GM23338 (cell line): ENCODE measurements at regions not wholly inside any gene's neighbourhood (a gene's known extent, or its start where the extent isn't known, plus 50 kb on each side); places are given as distances from the start of the nearest gene placed in this dataset.

Source experiments
- ATAC-seq: fragments of 200-7000 bp; cut with Tn5 transposase; 3 replicates; pipeline ENCODE4 v1.9.1; 2020
- DNase-seq: peaks from one replicate; pipeline ENCODE4 v3.0.0-alpha.2; 2015; ENCODE audit warnings: low spot score
- H2AFZ ChIP-seq: fragments of 200-600 bp; sonication (generic); 2 replicates; pipeline ENCODE4 v1.8.0; 2016; ENCODE audit warnings: antibody characterized with exemption, mild to moderate bottlenecking, moderate library complexity
- H3F3A ChIP-seq: fragments of 200-600 bp; sonication (generic); replicated peaks from 2 replicates; pipeline ENCODE4 v1.8.0; 2017; ENCODE audit warnings: antibody characterized with exemption, mixed run types, low read depth
- H3K27ac ChIP-seq: fragments of 200-600 bp; sonication (generic); 2 replicates; pipeline ENCODE4 v1.6.1; 2016; ENCODE audit warnings: low read depth
- H3K27me3 ChIP-seq: fragments of 200-600 bp; sonication (generic); 2 replicates; pipeline ENCODE4 v1.8.0; 2016; ENCODE audit warnings: mild to moderate bottlenecking, mixed run types, moderate library complexity; ENCODE audit not compliant: insufficient read depth
- H3K36me3 ChIP-seq: fragments of 200-600 bp; sonication (generic); 2 replicates; pipeline ENCODE4 v1.8.0; 2016; ENCODE audit warnings: mild to moderate bottlenecking; ENCODE audit not compliant: insufficient read depth
- H3K4me1 ChIP-seq: fragments of 200-600 bp; sonication (generic); 2 replicates; pipeline ENCODE4 v1.8.0; 2016; ENCODE audit warnings: mild to moderate bottlenecking, moderate library complexity; ENCODE audit not compliant: insufficient read depth
- H3K4me2 ChIP-seq: fragments of 200-600 bp; sonication (generic); 2 replicates; pipeline ENCODE4 v1.7.1; 2017; ENCODE audit warnings: mixed run types
- H3K4me3 ChIP-seq: fragments of 200-600 bp; sonication (generic); 2 replicates; pipeline ENCODE4 v1.6.1; 2016; ENCODE audit warnings: mixed run types
- H3K79me2 ChIP-seq: fragments of 200-600 bp; sonication (generic); replicated peaks from 2 replicates; pipeline ENCODE4 v1.8.0; 2017; ENCODE audit warnings: mild to moderate bottlenecking; ENCODE audit not compliant: insufficient read depth
- H3K9me2 ChIP-seq: fragments of 200-600 bp; sonication (generic); 2 replicates; pipeline ENCODE4 v1.8.0; 2017; ENCODE audit not compliant: insufficient read depth
- H4K20me1 ChIP-seq: fragments of 200-600 bp; sonication (generic); replicated peaks from 2 replicates; pipeline ENCODE4 v1.8.0; 2017; ENCODE audit warnings: mild to moderate bottlenecking; ENCODE audit not compliant: insufficient read depth
- H3K27ac Mint-ChIP-seq: 2 replicates; pipeline ENCODE4 v1.8.0; 2020; ENCODE audit warnings: inconsistent platforms, mild to moderate bottlenecking, moderate library complexity, mixed read lengths
- H3K27me3 Mint-ChIP-seq: 3 replicates; pipeline ENCODE4 v1.8.0; 2022; ENCODE audit warnings: low read depth, mild to moderate bottlenecking, moderate library complexity, mixed read lengths, inconsistent platforms; ENCODE audit not compliant: insufficient read depth, poor library complexity
- H3K36me3 Mint-ChIP-seq: 3 replicates; pipeline ENCODE4 v1.8.0; 2021; ENCODE audit warnings: low read depth, mild to moderate bottlenecking, inconsistent platforms, moderate library complexity, mixed read lengths
- H3K4me1 Mint-ChIP-seq: 3 replicates; pipeline ENCODE4 v1.8.0; 2020; ENCODE audit warnings: mild to moderate bottlenecking, inconsistent platforms, mixed read lengths
- H3K4me3 Mint-ChIP-seq: 3 replicates; pipeline ENCODE4 v1.8.0; 2021; ENCODE audit warnings: moderate library complexity, mild to moderate bottlenecking, inconsistent platforms, mixed read lengths
- H3K9me3 Mint-ChIP-seq: 3 replicates; pipeline ENCODE4 v1.8.0; 2020; ENCODE audit warnings: moderate library complexity, mild to moderate bottlenecking, inconsistent platforms, mixed read lengths
- CREB1 ChIP-seq: fragments of 250-450 bp; sonication (Bioruptor Pico); IDR thresholded peaks from 2 replicates; pipeline ENCODE4 v1.5.0; 2020; ENCODE audit warnings: low read depth, mild to moderate bottlenecking, moderate library complexity
- JUNB ChIP-seq: IDR thresholded peaks from one replicate; pipeline ENCODE4 v1.6.1; 2016; ENCODE audit warnings: antibody characterized with exemption; ENCODE audit not compliant: unreplicated experiment
- POLR2AphosphoS5 ChIP-seq: IDR thresholded peaks from 2 replicates; pipeline ENCODE4 v1.6.1; 2016; ENCODE audit warnings: antibody characterized with exemption, low read depth
- STAT1 ChIP-seq: IDR thresholded peaks from one replicate; pipeline ENCODE4 v1.6.1; 2016; ENCODE audit warnings: antibody characterized with exemption; ENCODE audit not compliant: unreplicated experiment
- TF ChIP-seq, protein P1 (sequence below): IDR thresholded peaks from one replicate; pipeline ENCODE4 v1.6.1; 2018; ENCODE audit warnings: antibody characterized with exemption; ENCODE audit not compliant: unreplicated experiment
- TF ChIP-seq, protein P2 (sequence below): fragments of 250-450 bp; sonication (Bioruptor Pico); IDR thresholded peaks from 2 replicates; pipeline ENCODE4 v1.5.0; 2020; ENCODE audit warnings: mild to moderate bottlenecking, moderate library complexity
- TF ChIP-seq, protein P3 (sequence below), 2 experiments: fragments of 200-600 bp in 1 of 2; sonication (generic) in 1 of 2; conservative IDR thresholded peaks; 2 replicates each; pipeline versions ENCODE4 v1.5.1 to v1.6.1; 2016 to 2017; ENCODE audit warnings: antibody characterized with exemption in 2 of 2, low read depth in 2 of 2, mild to moderate bottlenecking in 2 of 2, moderate library complexity in 1 of 2

DNA sequence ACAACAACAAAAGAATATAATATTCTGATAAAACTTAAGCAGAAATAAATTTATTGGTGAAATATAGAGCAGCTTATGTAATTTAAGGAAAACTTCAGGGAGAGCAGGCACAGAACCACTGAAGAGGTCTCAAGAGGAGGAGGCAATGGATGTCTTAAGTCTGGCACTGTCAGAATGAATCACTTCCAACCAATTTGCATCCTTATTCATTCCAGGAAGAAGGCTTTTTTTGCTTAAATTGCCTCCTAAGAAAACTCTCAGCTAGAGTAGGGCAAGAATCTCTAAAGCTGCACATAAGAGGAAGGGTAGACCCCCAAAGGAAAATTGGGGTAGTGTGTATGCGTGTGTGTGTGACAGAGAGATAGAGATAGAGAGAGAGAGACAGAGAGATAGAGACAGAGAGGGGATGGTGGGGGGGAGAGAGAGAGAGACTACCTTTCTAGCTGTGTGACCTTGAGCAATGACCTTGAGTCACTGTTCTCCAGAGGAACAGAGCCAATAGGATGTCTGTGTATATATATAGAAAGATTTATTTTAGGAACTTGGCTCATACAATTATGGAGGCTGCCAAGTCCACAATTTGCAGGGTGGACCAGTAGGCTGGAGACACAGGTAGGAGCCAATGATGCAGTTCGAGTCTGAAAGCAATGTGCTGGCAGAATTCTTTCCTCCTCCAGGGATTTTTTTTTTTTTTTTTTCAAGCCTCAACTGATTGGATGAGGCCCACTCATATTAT is 96.4 kb upstream of the LINC00305 start:
- Histone ChIP-seq H3K27me3 (no peaks in the 10 kb centered on the region), H3K4me1 (no peaks in the 10 kb centered on the region), H3K4me2 (no peak overlapping the region), H3K9me2 (peaks cover 6% of the 10 kb centered on the region; the same call in 1 of the 2 replicates), H4K20me1 (no peaks in the 10 kb centered on the region), H3K4me3 (no peak overlapping the region), H3K79me2 (no peaks in the 10 kb centered on the region), H2AFZ (peak overlapping the region; percentile 45; the same call in 1 of the 2 replicates), H3K36me3 (no peaks in the 10 kb centered on the region), H3F3A (no peaks in the 10 kb centered on the region), H3K27ac (no peak overlapping the region)
- DNase-seq (no peak), ATAC-seq (no peak)
- TF ChIP-seq, protein P1, sequence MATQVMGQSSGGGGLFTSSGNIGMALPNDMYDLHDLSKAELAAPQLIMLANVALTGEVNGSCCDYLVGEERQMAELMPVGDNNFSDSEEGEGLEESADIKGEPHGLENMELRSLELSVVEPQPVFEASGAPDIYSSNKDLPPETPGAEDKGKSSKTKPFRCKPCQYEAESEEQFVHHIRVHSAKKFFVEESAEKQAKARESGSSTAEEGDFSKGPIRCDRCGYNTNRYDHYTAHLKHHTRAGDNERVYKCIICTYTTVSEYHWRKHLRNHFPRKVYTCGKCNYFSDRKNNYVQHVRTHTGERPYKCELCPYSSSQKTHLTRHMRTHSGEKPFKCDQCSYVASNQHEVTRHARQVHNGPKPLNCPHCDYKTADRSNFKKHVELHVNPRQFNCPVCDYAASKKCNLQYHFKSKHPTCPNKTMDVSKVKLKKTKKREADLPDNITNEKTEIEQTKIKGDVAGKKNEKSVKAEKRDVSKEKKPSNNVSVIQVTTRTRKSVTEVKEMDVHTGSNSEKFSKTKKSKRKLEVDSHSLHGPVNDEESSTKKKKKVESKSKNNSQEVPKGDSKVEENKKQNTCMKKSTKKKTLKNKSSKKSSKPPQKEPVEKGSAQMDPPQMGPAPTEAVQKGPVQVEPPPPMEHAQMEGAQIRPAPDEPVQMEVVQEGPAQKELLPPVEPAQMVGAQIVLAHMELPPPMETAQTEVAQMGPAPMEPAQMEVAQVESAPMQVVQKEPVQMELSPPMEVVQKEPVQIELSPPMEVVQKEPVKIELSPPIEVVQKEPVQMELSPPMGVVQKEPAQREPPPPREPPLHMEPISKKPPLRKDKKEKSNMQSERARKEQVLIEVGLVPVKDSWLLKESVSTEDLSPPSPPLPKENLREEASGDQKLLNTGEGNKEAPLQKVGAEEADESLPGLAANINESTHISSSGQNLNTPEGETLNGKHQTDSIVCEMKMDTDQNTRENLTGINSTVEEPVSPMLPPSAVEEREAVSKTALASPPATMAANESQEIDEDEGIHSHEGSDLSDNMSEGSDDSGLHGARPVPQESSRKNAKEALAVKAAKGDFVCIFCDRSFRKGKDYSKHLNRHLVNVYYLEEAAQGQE: no peak
- TF ChIP-seq STAT1 (no peak), JUNB (no peak), POLR2AphosphoS5 (no peak), CREB1 (CRISPR knock-in tag) (no peak)
- TF ChIP-seq, protein P2, sequence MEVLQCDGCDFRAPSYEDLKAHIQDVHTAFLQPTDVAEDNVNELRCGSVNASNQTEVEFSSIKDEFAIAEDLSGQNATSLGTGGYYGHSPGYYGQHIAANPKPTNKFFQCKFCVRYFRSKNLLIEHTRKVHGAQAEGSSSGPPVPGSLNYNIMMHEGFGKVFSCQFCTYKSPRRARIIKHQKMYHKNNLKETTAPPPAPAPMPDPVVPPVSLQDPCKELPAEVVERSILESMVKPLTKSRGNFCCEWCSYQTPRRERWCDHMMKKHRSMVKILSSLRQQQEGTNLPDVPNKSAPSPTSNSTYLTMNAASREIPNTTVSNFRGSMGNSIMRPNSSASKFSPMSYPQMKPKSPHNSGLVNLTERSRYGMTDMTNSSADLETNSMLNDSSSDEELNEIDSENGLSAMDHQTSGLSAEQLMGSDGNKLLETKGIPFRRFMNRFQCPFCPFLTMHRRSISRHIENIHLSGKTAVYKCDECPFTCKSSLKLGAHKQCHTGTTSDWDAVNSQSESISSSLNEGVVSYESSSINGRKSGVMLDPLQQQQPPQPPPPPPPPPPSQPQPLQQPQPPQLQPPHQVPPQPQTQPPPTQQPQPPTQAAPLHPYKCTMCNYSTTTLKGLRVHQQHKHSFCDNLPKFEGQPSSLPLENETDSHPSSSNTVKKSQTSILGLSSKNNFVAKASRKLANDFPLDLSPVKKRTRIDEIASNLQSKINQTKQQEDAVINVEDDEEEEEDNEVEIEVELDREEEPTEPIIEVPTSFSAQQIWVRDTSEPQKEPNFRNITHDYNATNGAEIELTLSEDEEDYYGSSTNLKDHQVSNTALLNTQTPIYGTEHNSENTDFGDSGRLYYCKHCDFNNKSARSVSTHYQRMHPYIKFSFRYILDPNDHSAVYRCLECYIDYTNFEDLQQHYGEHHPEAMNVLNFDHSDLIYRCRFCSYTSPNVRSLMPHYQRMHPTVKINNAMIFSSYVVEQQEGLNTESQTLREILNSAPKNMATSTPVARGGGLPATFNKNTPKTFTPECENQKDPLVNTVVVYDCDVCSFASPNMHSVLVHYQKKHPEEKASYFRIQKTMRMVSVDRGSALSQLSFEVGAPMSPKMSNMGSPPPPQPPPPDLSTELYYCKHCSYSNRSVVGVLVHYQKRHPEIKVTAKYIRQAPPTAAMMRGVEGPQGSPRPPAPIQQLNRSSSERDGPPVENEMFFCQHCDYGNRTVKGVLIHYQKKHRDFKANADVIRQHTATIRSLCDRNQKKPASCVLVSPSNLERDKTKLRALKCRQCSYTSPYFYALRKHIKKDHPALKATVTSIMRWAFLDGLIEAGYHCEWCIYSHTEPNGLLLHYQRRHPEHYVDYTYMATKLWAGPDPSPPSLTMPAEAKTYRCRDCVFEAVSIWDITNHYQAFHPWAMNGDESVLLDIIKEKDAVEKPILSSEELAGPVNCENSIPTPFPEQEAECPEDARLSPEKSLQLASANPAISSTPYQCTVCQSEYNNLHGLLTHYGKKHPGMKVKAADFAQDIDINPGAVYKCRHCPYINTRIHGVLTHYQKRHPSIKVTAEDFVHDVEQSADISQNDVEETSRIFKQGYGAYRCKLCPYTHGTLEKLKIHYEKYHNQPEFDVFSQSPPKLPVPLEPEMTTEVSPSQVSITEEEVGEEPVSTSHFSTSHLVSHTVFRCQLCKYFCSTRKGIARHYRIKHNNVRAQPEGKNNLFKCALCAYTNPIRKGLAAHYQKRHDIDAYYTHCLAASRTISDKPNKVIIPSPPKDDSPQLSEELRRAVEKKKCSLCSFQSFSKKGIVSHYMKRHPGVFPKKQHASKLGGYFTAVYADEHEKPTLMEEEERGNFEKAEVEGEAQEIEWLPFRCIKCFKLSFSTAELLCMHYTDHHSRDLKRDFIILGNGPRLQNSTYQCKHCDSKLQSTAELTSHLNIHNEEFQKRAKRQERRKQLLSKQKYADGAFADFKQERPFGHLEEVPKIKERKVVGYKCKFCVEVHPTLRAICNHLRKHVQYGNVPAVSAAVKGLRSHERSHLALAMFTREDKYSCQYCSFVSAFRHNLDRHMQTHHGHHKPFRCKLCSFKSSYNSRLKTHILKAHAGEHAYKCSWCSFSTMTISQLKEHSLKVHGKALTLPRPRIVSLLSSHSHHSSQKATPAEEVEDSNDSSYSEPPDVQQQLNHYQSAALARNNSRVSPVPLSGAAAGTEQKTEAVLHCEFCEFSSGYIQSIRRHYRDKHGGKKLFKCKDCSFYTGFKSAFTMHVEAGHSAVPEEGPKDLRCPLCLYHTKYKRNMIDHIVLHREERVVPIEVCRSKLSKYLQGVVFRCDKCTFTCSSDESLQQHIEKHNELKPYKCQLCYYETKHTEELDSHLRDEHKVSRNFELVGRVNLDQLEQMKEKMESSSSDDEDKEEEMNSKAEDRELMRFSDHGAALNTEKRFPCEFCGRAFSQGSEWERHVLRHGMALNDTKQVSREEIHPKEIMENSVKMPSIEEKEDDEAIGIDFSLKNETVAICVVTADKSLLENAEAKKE (CRISPR knock-in tag): no peak
- TF ChIP-seq, protein P3, sequence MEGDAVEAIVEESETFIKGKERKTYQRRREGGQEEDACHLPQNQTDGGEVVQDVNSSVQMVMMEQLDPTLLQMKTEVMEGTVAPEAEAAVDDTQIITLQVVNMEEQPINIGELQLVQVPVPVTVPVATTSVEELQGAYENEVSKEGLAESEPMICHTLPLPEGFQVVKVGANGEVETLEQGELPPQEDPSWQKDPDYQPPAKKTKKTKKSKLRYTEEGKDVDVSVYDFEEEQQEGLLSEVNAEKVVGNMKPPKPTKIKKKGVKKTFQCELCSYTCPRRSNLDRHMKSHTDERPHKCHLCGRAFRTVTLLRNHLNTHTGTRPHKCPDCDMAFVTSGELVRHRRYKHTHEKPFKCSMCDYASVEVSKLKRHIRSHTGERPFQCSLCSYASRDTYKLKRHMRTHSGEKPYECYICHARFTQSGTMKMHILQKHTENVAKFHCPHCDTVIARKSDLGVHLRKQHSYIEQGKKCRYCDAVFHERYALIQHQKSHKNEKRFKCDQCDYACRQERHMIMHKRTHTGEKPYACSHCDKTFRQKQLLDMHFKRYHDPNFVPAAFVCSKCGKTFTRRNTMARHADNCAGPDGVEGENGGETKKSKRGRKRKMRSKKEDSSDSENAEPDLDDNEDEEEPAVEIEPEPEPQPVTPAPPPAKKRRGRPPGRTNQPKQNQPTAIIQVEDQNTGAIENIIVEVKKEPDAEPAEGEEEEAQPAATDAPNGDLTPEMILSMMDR (conservative IDR thresholded peaks at IDR 0.05; ENCODE audit: low read depth in 2 of 2): no peak
- Mint-ChIP-seq H3K4me3 (no peak overlapping the region), H3K36me3 (no peaks in the 10 kb centered on the region; the same call in 2 of the 3 replicates), H3K27me3 (no peaks in the 10 kb centered on the region), H3K4me1 (peaks cover 12% of the 10 kb centered on the region; the same call in 2 of the 3 replicates), H3K9me3 (no peaks in the 10 kb centered on the region), H3K27ac (no peak overlapping the region)
